K562 (cell line): ENCODE measurements at regions not wholly inside any gene's neighbourhood (a gene's known extent, or its start where the extent isn't known, plus 50 kb on each side); places are given as distances from the start of the nearest gene placed in this dataset.

Experiments used
- CBX1 ChIP-seq: sonication (generic); IDR thresholded peaks from 2 replicates; pipeline ENCODE4 v1.6.1; 2016; ENCODE audit warnings: antibody characterized with exemption, low read depth, mild to moderate bottlenecking
- EP300 ChIP-seq: IDR thresholded peaks from 2 replicates; pipeline ENCODE4 v1.6.1; 2012; ENCODE audit warnings: low read length, improper control_type of control experiment
- STAG1 ChIP-seq: sonication (generic); formaldehyde crosslinking; IDR thresholded peaks from 2 replicates; pipeline ENCODE4 v1.5.0; 2020; ENCODE audit warnings: missing genetic modification reagents, borderline replicate concordance
- YY1 ChIP-seq, 3 experiments: IDR thresholded peaks; 2 replicates each; pipeline ENCODE4 v1.6.1; 2011; ENCODE audit warnings: low read length in 2 of 3, mild to moderate bottlenecking in 2 of 3, moderate library complexity in 2 of 3, borderline replicate concordance in 1 of 3, control low read depth in 1 of 3, low read depth in 1 of 3; ENCODE audit not compliant: insufficient read depth in 3 of 3, insufficient replicate concordance in 2 of 3, control insufficient read depth in 1 of 3, insufficient read length in 1 of 3; ENCODE audit errors: extremely low read depth in 1 of 3
- ZNF23 ChIP-seq: fragments of 250-450 bp; sonication (Bioruptor Pico); IDR thresholded peaks from 2 replicates; pipeline ENCODE4 v1.4.0; 2020; ENCODE audit warnings: mild to moderate bottlenecking
- TF ChIP-seq, protein P1 (sequence below), 2 experiments: fragments of 250-450 bp in 1 of 2; fragments of 450-650 bp in 1 of 2; sonication (Bioruptor Pico) in 1 of 2; IDR thresholded peaks; 2 replicates each; pipeline versions ENCODE4 v1.6.1 to v1.8.0; 2016 to 2021; ENCODE audit warnings: mild to moderate bottlenecking in 2 of 2, moderate library complexity in 2 of 2, missing compliant biosample characterization in 1 of 2, missing genetic modification characterization in 1 of 2
- TF ChIP-seq, protein P2 (sequence below): sonication (generic); formaldehyde crosslinking; IDR thresholded peaks from 2 replicates; pipeline ENCODE4 v1.8.0; 2023; ENCODE audit warnings: mild to moderate bottlenecking, missing genetic modification reagents
- TF ChIP-seq, protein P3 (sequence below), 3 experiments: IDR thresholded peaks in 2 of 3; conservative IDR thresholded peaks in 1 of 3; 2 replicates each; pipeline ENCODE4 v1.5.1; 2011 to 2012; ENCODE audit warnings: low read length in 3 of 3, mild to moderate bottlenecking in 3 of 3, control low read depth in 2 of 3, improper control_type of control experiment in 1 of 3, inconsistent platforms in 1 of 3, low read depth in 1 of 3, mixed read lengths in 1 of 3, moderate library complexity in 1 of 3; ENCODE audit not compliant: insufficient read depth in 2 of 3
- TF ChIP-seq, protein P4 (sequence below): sonication (generic); formaldehyde crosslinking; IDR thresholded peaks from 2 replicates; pipeline ENCODE4 v1.9.0; 2022; ENCODE audit warnings: mild to moderate bottlenecking, missing genetic modification reagents
- TF ChIP-seq, protein P5 (sequence below): sonication (generic); formaldehyde crosslinking; IDR thresholded peaks from 2 replicates; pipeline ENCODE4 v1.8.1; 2022; ENCODE audit warnings: missing genetic modification reagents

DNA sequence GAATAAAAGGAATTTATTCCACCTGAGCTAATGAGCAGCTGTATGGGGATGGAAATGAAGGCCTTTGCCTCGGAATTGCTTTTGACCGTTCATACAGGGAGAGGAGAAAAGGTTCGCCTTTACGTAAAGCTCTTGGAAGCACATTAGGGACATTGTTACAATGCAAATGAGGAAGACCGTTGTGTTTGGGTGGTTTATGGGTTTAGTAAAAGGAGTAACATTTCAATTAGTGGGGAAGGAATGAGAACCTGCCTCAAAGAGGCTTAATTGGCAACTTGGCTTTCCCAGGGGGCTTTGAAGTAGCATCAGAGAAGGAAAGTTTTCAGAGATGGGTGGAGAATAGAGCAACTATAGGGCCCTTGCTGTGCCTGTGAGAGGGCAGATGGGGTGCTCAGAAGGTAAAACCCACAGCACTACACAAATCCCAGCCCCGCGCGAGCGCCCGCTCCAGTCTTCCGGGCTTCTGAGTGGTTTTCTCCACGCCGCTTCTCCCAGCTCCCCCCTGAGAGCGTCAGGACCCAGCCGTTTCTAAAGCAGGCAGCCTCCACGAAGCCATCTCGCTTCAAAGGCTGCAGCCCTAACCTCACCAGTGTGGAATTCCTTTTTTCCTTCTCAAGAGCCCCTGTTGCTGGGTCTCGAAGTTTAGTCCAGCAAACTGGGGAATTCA lies 192.0 kb upstream of the HES1 start:
- TF ChIP-seq EP300 (no peak), STAG1 (CRISPR knock-in tag) (no peak), ZNF23 (CRISPR knock-in tag) (no peak), CBX1 (no peak), YY1 (IDR thresholded peaks at IDR 0.05; ENCODE audit: borderline replicate concordance in 1 of 3, control insufficient read depth in 1 of 3, extremely low read depth in 1 of 3, insufficient read depth in 3 of 3, insufficient read length in 1 of 3, insufficient replicate concordance in 2 of 3, low read depth in 1 of 3, low read length in 2 of 3) (no peak)
- TF ChIP-seq, protein P1, sequence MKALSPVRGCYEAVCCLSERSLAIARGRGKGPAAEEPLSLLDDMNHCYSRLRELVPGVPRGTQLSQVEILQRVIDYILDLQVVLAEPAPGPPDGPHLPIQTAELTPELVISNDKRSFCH (CRISPR knock-in tag; IDR thresholded peaks at IDR 0.05), result no peak
- TF ChIP-seq, protein P1 (tag; IDR thresholded peaks at IDR 0.05), result no peak
- TF ChIP-seq, protein P2, sequence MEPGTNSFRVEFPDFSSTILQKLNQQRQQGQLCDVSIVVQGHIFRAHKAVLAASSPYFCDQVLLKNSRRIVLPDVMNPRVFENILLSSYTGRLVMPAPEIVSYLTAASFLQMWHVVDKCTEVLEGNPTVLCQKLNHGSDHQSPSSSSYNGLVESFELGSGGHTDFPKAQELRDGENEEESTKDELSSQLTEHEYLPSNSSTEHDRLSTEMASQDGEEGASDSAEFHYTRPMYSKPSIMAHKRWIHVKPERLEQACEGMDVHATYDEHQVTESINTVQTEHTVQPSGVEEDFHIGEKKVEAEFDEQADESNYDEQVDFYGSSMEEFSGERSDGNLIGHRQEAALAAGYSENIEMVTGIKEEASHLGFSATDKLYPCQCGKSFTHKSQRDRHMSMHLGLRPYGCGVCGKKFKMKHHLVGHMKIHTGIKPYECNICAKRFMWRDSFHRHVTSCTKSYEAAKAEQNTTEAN (CRISPR knock-in tag), result no peak
- TF ChIP-seq, protein P3, sequence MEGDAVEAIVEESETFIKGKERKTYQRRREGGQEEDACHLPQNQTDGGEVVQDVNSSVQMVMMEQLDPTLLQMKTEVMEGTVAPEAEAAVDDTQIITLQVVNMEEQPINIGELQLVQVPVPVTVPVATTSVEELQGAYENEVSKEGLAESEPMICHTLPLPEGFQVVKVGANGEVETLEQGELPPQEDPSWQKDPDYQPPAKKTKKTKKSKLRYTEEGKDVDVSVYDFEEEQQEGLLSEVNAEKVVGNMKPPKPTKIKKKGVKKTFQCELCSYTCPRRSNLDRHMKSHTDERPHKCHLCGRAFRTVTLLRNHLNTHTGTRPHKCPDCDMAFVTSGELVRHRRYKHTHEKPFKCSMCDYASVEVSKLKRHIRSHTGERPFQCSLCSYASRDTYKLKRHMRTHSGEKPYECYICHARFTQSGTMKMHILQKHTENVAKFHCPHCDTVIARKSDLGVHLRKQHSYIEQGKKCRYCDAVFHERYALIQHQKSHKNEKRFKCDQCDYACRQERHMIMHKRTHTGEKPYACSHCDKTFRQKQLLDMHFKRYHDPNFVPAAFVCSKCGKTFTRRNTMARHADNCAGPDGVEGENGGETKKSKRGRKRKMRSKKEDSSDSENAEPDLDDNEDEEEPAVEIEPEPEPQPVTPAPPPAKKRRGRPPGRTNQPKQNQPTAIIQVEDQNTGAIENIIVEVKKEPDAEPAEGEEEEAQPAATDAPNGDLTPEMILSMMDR (IDR thresholded peaks at IDR 0.05 in 2 of 3, conservative IDR thresholded peaks at IDR 0.05 in 1 of 3; ENCODE audit: insufficient read depth in 2 of 3, low read depth in 1 of 3, low read length in 3 of 3), result no peak
- TF ChIP-seq, protein P4, sequence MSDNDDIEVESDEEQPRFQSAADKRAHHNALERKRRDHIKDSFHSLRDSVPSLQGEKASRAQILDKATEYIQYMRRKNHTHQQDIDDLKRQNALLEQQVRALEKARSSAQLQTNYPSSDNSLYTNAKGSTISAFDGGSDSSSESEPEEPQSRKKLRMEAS (CRISPR knock-in tag), result no peak
- TF ChIP-seq, protein P5, sequence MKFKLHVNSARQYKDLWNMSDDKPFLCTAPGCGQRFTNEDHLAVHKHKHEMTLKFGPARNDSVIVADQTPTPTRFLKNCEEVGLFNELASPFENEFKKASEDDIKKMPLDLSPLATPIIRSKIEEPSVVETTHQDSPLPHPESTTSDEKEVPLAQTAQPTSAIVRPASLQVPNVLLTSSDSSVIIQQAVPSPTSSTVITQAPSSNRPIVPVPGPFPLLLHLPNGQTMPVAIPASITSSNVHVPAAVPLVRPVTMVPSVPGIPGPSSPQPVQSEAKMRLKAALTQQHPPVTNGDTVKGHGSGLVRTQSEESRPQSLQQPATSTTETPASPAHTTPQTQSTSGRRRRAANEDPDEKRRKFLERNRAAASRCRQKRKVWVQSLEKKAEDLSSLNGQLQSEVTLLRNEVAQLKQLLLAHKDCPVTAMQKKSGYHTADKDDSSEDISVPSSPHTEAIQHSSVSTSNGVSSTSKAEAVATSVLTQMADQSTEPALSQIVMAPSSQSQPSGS, result no peak
